Ishikawa (cell line): ENCODE measurements at regions not wholly inside any gene's neighbourhood (a gene's known extent, or its start where the extent isn't known, plus 50 kb on each side); places are given as distances from the start of the nearest gene placed in this dataset.

ENCODE experiments used
- CEBPB ChIP-seq: IDR thresholded peaks from 2 replicates; pipeline ENCODE4 v1.6.1; 2012
- CREB1 ChIP-seq: IDR thresholded peaks from 2 replicates; pipeline ENCODE4 v1.6.1; 2012; ENCODE audit warnings: low read depth
- EGR1 ChIP-seq: IDR thresholded peaks from 2 replicates; pipeline ENCODE4 v1.6.1; 2012
- EP300 ChIP-seq: IDR thresholded peaks from 2 replicates; pipeline ENCODE4 v1.6.1; 2012; ENCODE audit warnings: borderline replicate concordance
- RAD21 ChIP-seq: IDR thresholded peaks from 2 replicates; pipeline ENCODE4 v1.6.1; 2012; ENCODE audit warnings: low read depth
- TCF12 ChIP-seq: IDR thresholded peaks from 2 replicates; pipeline ENCODE4 v1.6.1; 2012; ENCODE audit warnings: low read depth
- TF ChIP-seq, protein P1 (sequence below): IDR thresholded peaks from 2 replicates; pipeline ENCODE4 v1.6.1; 2012
- TF ChIP-seq, protein P2 (sequence below): IDR thresholded peaks from 2 replicates; pipeline ENCODE4 v1.6.1; 2012; ENCODE audit warnings: low read depth, mild to moderate bottlenecking

DNA sequence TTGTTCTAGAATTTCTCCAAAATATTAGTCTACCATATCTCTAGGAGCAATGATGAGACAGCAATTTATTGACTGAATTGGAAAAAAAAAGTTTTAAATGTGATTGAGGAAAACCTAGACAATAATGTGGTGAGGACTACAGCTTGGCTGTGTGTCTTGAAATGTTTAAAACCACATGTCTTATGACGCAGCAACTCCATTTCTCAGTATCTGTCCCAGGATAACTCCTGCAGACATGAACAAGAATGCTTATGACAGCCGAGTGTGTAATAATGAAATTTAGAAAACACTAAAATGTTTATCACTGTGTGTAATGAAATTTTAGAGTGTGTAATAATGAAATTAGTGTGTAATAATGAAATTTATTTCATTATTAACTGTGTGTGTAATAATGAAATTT, 254.1 kb upstream of the DAPK1 start:
- TF ChIP-seq TCF12 = no peak
- no peak for TF ChIP-seq CREB1
- no peak for TF ChIP-seq CEBPB
- TF ChIP-seq, protein P1, sequence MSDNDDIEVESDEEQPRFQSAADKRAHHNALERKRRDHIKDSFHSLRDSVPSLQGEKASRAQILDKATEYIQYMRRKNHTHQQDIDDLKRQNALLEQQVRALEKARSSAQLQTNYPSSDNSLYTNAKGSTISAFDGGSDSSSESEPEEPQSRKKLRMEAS = no peak
- no peak for TF ChIP-seq EGR1
- TF ChIP-seq, protein P2, sequence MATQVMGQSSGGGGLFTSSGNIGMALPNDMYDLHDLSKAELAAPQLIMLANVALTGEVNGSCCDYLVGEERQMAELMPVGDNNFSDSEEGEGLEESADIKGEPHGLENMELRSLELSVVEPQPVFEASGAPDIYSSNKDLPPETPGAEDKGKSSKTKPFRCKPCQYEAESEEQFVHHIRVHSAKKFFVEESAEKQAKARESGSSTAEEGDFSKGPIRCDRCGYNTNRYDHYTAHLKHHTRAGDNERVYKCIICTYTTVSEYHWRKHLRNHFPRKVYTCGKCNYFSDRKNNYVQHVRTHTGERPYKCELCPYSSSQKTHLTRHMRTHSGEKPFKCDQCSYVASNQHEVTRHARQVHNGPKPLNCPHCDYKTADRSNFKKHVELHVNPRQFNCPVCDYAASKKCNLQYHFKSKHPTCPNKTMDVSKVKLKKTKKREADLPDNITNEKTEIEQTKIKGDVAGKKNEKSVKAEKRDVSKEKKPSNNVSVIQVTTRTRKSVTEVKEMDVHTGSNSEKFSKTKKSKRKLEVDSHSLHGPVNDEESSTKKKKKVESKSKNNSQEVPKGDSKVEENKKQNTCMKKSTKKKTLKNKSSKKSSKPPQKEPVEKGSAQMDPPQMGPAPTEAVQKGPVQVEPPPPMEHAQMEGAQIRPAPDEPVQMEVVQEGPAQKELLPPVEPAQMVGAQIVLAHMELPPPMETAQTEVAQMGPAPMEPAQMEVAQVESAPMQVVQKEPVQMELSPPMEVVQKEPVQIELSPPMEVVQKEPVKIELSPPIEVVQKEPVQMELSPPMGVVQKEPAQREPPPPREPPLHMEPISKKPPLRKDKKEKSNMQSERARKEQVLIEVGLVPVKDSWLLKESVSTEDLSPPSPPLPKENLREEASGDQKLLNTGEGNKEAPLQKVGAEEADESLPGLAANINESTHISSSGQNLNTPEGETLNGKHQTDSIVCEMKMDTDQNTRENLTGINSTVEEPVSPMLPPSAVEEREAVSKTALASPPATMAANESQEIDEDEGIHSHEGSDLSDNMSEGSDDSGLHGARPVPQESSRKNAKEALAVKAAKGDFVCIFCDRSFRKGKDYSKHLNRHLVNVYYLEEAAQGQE = no peak
- TF ChIP-seq EP300 = no peak
- no peak for TF ChIP-seq RAD21
